IMR-90 (cell line): ENCODE measurements at regions not wholly inside any gene's neighbourhood (a gene's known extent, or its start where the extent isn't known, plus 50 kb on each side); places are given as distances from the start of the nearest gene placed in this dataset.

ENCODE experiments used
- ATAC-seq: fragments of 200-7000 bp; cut with Tn5 transposase; 2 replicates; pipeline ENCODE4 v1.9.1; 2020; ENCODE audit warnings: low read depth, mild to moderate bottlenecking, moderate library complexity
- BruUV-seq: library from RNA; stranded (reverse); fragments of 400-500 nt; replicated peaks from 2 replicates; lab custom pipeline; 2021; lab: Mats Ljungman, UMichigan
- CTCF ChIA-PET: fragments of 300-600 bp; formaldehyde crosslinking; extraction: SDS; loops from one replicate; lab custom pipeline; 2021; ENCODE audit warnings: antibody characterized with exemption; lab: Yijun Ruan, JAX
- POLR2A ChIA-PET: fragments of 300-600 bp; sonication (Branson Sonifier 250); formaldehyde crosslinking; loops from one replicate; lab custom pipeline; 2022; ENCODE audit warnings: antibody characterized with exemption; ENCODE audit not compliant: unreplicated experiment; lab: Charles Lee
- DNase-seq: peaks from one replicate; pipeline ENCODE4 v3.0.0; 2013
- H2AFZ ChIP-seq: replicated peaks from 2 replicates; pipeline ENCODE3; 2013; ENCODE audit warnings: low read length, mild to moderate bottlenecking; ENCODE audit not compliant: poor library complexity
- H2AK5ac ChIP-seq: 2 replicates; pipeline ENCODE4 v1.6.1; 2013; ENCODE audit warnings: low read depth, low read length, inconsistent platforms
- H2AK9ac ChIP-seq: replicated peaks from 2 replicates; pipeline ENCODE3; 2013; ENCODE audit warnings: mild to moderate bottlenecking, low read depth, low read length, moderate library complexity; ENCODE audit not compliant: poor library complexity
- H2BK120ac ChIP-seq: 2 replicates; pipeline ENCODE4 v1.6.1; 2013; ENCODE audit warnings: low read depth, low read length, inconsistent platforms
- H2BK15ac ChIP-seq: 3 replicates; pipeline ENCODE4 v1.6.1; 2013; ENCODE audit warnings: low read depth, low read length, inconsistent platforms
- H2BK20ac ChIP-seq: 2 replicates; pipeline ENCODE4 v1.6.1; 2013; ENCODE audit warnings: low read depth, mild to moderate bottlenecking, inconsistent platforms, low read length, moderate library complexity
- H2BK5ac ChIP-seq: 2 replicates; pipeline ENCODE4 v1.6.1; 2013; ENCODE audit warnings: mild to moderate bottlenecking, low read depth, low read length, inconsistent platforms; ENCODE audit not compliant: poor library complexity, severe bottlenecking
- H3K14ac ChIP-seq: replicated peaks from 2 replicates; pipeline ENCODE4 v1.6.1; 2013; ENCODE audit warnings: low read depth, low read length, inconsistent platforms
- H3K18ac ChIP-seq: 2 replicates; pipeline ENCODE4 v1.6.1; 2013; ENCODE audit warnings: low read depth, low read length, control low read depth
- H3K23ac ChIP-seq: 2 replicates; pipeline ENCODE4 v1.6.1; 2013; ENCODE audit warnings: low read depth, low read length, inconsistent platforms
- H3K27ac ChIP-seq: 2 replicates; pipeline ENCODE4 v1.5.1; 2013; ENCODE audit warnings: mild to moderate bottlenecking, control low read depth, low read length; ENCODE audit not compliant: insufficient read depth
- H3K27me3 ChIP-seq: 2 replicates; pipeline ENCODE4 v1.6.1; 2013; ENCODE audit warnings: low read length; ENCODE audit not compliant: control insufficient read depth, insufficient read depth
- H3K36me3 ChIP-seq: 2 replicates; pipeline ENCODE4 v1.6.1; 2013; ENCODE audit warnings: low read length, mixed read lengths; ENCODE audit not compliant: control insufficient read depth, insufficient read depth
- H3K4ac ChIP-seq: 2 replicates; pipeline ENCODE4 v1.6.1; 2013; ENCODE audit warnings: low read depth, low read length, inconsistent platforms
- H3K4me1 ChIP-seq: 2 replicates; pipeline ENCODE4 v1.6.1; 2013; ENCODE audit warnings: low read length, mixed read lengths; ENCODE audit not compliant: control insufficient read depth, insufficient read depth
- H3K4me2 ChIP-seq: 2 replicates; pipeline ENCODE4 v1.6.1; 2013; ENCODE audit warnings: low read depth, mild to moderate bottlenecking, control low read depth, low read length, moderate library complexity
- H3K4me3 ChIP-seq: 2 replicates; pipeline ENCODE4 v1.5.1; 2013; ENCODE audit warnings: low read depth, mild to moderate bottlenecking, control low read depth, low read length, moderate library complexity; ENCODE audit not compliant: insufficient read depth
- H3K56ac ChIP-seq: 2 replicates; pipeline ENCODE4 v1.6.1; 2013; ENCODE audit warnings: low read length, inconsistent platforms; ENCODE audit not compliant: insufficient read depth; ENCODE audit errors: extremely low read depth
- H3K79me1 ChIP-seq, 2 experiments: 2 replicates each; pipeline ENCODE4 v1.6.1; 2013; ENCODE audit warnings: low read length in 2 of 2, inconsistent platforms in 1 of 2, low read depth in 1 of 2
- H3K9ac ChIP-seq: 2 replicates; pipeline ENCODE4 v1.6.1; 2013; ENCODE audit warnings: low read depth, low read length, control low read depth
- H3K9me1 ChIP-seq: 2 replicates; pipeline ENCODE4 v1.6.1; 2013; ENCODE audit warnings: low read length, inconsistent platforms; ENCODE audit not compliant: insufficient read depth
- H3K9me3 ChIP-seq: 2 replicates; pipeline ENCODE4 v1.6.1; 2013; ENCODE audit warnings: low read length; ENCODE audit not compliant: control insufficient read depth, insufficient read depth
- H4K20me1 ChIP-seq: 2 replicates; pipeline ENCODE4 v1.6.1; 2013; ENCODE audit warnings: low read length, inconsistent platforms; ENCODE audit not compliant: insufficient read depth
- H4K5ac ChIP-seq: 2 replicates; pipeline ENCODE4 v1.6.1; 2013; ENCODE audit warnings: mild to moderate bottlenecking, low read depth, low read length, control low read depth
- H4K8ac ChIP-seq, 2 experiments: 2 replicates each; pipeline ENCODE4 v1.6.1; 2013; ENCODE audit warnings: low read depth in 2 of 2, low read length in 2 of 2, control low read depth in 1 of 2, inconsistent platforms in 1 of 2
- H4K91ac ChIP-seq: 2 replicates; pipeline ENCODE4 v1.6.1; 2013; ENCODE audit warnings: low read depth, low read length, inconsistent platforms; ENCODE audit not compliant: insufficient read depth
- BHLHE40 ChIP-seq: fragments of 150-350 bp; IDR thresholded peaks from 2 replicates; pipeline ENCODE4 v1.6.1; 2016; ENCODE audit warnings: mild to moderate bottlenecking, low read depth, low read length
- CEBPB ChIP-seq: IDR thresholded peaks from 2 replicates; pipeline ENCODE4 v1.6.1; 2012; ENCODE audit warnings: low read depth, low read length, improper control_type of control experiment
- CHD1 ChIP-seq: IDR thresholded peaks from 2 replicates; pipeline ENCODE4 v1.6.1; 2012; ENCODE audit warnings: low read depth, low read length, improper control_type of control experiment
- CTCF ChIP-seq: conservative IDR thresholded peaks from 2 replicates; pipeline ENCODE4 v1.5.1; 2012; ENCODE audit warnings: mild to moderate bottlenecking, low read depth, low read length, improper control_type of control experiment
- ELK1 ChIP-seq: fragments of 150-350 bp; IDR thresholded peaks from 2 replicates; pipeline ENCODE4 v1.6.1; 2016; ENCODE audit warnings: low read depth, mild to moderate bottlenecking, low read length, moderate library complexity, borderline replicate concordance
- FOS ChIP-seq: fragments of 150-350 bp; IDR thresholded peaks from 2 replicates; pipeline ENCODE4 v1.6.1; 2016; ENCODE audit warnings: low read depth, low read length
- MAFK ChIP-seq: IDR thresholded peaks from 2 replicates; pipeline ENCODE4 v1.6.1; 2012; ENCODE audit warnings: low read depth, low read length, improper control_type of control experiment
- MAZ ChIP-seq: IDR thresholded peaks from 2 replicates; pipeline ENCODE4 v1.6.1; 2012; ENCODE audit warnings: low read depth, mild to moderate bottlenecking, low read length, improper control_type of control experiment, moderate library complexity, borderline replicate concordance
- MXI1 ChIP-seq: IDR thresholded peaks from 2 replicates; pipeline ENCODE4 v1.6.1; 2012; ENCODE audit warnings: low read depth, mild to moderate bottlenecking, low read length, moderate library complexity, borderline replicate concordance
- NFE2L2 ChIP-seq: fragments of 150-350 bp; IDR thresholded peaks from 2 replicates; pipeline ENCODE4 v1.6.1; 2016; ENCODE audit warnings: low read depth, mild to moderate bottlenecking, low read length
- POLR2A ChIP-seq: IDR thresholded peaks from 2 replicates; pipeline ENCODE4 v1.6.1; 2012; ENCODE audit warnings: mild to moderate bottlenecking, low read depth, low read length
- RAD21 ChIP-seq: IDR thresholded peaks from 2 replicates; pipeline ENCODE4 v1.6.1; 2012; ENCODE audit warnings: low read length, improper control_type of control experiment
- RCOR1 ChIP-seq: IDR thresholded peaks from 2 replicates; pipeline ENCODE4 v1.6.1; 2012; ENCODE audit warnings: mild to moderate bottlenecking, low read length, improper control_type of control experiment; ENCODE audit not compliant: insufficient replicate concordance
- RFX5 ChIP-seq: IDR thresholded peaks from 2 replicates; pipeline ENCODE4 v1.8.0; 2012; ENCODE audit warnings: low read depth, mild to moderate bottlenecking, low read length, moderate library complexity
- SMC3 ChIP-seq: fragments of 150-350 bp; IDR thresholded peaks from 2 replicates; pipeline ENCODE4 v1.6.1; 2016; ENCODE audit warnings: low read depth, mild to moderate bottlenecking, antibody characterized with exemption, low read length, moderate library complexity
- USF2 ChIP-seq: fragments of 150-350 bp; IDR thresholded peaks from 2 replicates; pipeline ENCODE4 v1.6.1; 2017; ENCODE audit warnings: mild to moderate bottlenecking, antibody characterized with exemption, low read length, low read depth
- WGBS, 2 experiments: methylation state at CpG; one replicate each; pipeline versions ENCODE4 v1.1.5 to v1.1.7; 2013; ENCODE audit warnings: missing lambda C conversion rate in 2 of 2; ENCODE audit not compliant: insufficient read length in 1 of 2; ENCODE audit errors: extremely low coverage in 2 of 2; 5-methylcytosine and 5-hydroxymethylcytosine counted together
- dilution Hi-C: fragments of 300-500 bp; cut with HindIII; formaldehyde crosslinking; loops from one replicate; pipeline ENCODE4 v1.14.3; 2018; ENCODE audit warnings: low sequenced_read_pairs; ENCODE audit not compliant: unreplicated experiment
- in situ Hi-C: fragments of 300-500 bp; cut with MboI; formaldehyde crosslinking; loops from 3 replicates; pipeline ENCODE4 v1.14.3; 2019; ENCODE audit warnings: low sequenced_read_pairs, inconsistent platforms, mixed read lengths
- intact Hi-C: fragments of 100-400 bp; cut with micrococcal nuclease; formaldehyde crosslinking; loops from 2 replicates; pipeline ENCODE4 v1.10.0; 2022

GRCh38 chr5:123992641-123993040 is 480.7 kb downstream of the CSNK1G3 start:
- no peaks in the 10 kb centered on the region for H3K36me3 ChIP-seq
- no TSS peak for BruUV-seq
- no peak overlapping the region for H2BK20ac ChIP-seq
- intact Hi-C loops (no loop called here), in situ Hi-C loops (no loop called here), dilution Hi-C loops (no loop called here)
- H2BK120ac ChIP-seq: no peak overlapping the region
- no peak overlapping the region for H2AK9ac ChIP-seq
- H3K9me3 ChIP-seq: no peaks in the 10 kb centered on the region
- no peak overlapping the region for H4K91ac ChIP-seq
- H3K27ac ChIP-seq: no peak overlapping the region
- no peak overlapping the region for H3K4ac ChIP-seq
- no peak for TF ChIP-seq ELK1
- no peak for TF ChIP-seq RAD21
- TF ChIP-seq RCOR1: no peak
- no peak for TF ChIP-seq FOS
- TF ChIP-seq CEBPB: no peak
- no peak for TF ChIP-seq RFX5
- TF ChIP-seq MXI1: no peak
- TF ChIP-seq NFE2L2: no peak
- TF ChIP-seq USF2: no peak
- no peak for TF ChIP-seq SMC3
- no peak for TF ChIP-seq MAFK
- TF ChIP-seq BHLHE40: no peak
- TF ChIP-seq POLR2A: no peak
- TF ChIP-seq CHD1: no peak
- TF ChIP-seq MAZ: no peak
- TF ChIP-seq CTCF: no peak
- no peak overlapping the region for H3K18ac ChIP-seq
- no peak overlapping the region for H4K8ac ChIP-seq
- H4K20me1 ChIP-seq: no peaks in the 10 kb centered on the region
- WGBS, 2 experiments: 38% methylated on average over 1 of the region's 2 CpGs; no CpG with 5 or more reads in 1 of the 2 experiments
- no peaks in the 10 kb centered on the region for H3K4me1 ChIP-seq
- no peaks in the 10 kb centered on the region for H3K9me1 ChIP-seq
- DNase-seq (no peak), ATAC-seq (no peak)
- H3K27me3 ChIP-seq: no peaks in the 10 kb centered on the region
- H3K56ac ChIP-seq: no peak overlapping the region
- no peak overlapping the region for H2AK5ac ChIP-seq
- H4K5ac ChIP-seq: no peak overlapping the region
- no peaks in the 10 kb centered on the region for H3K79me1 ChIP-seq
- H2BK15ac ChIP-seq: no peak overlapping the region
- ChIA-PET POLR2A (no interaction called here), CTCF (interaction anchor here (0.7 kb wide), 1 partner anchor 13 kb away, joined by 3 read pairs; no protein-coding TSS in a partner anchor)
- H2BK5ac ChIP-seq: no peak overlapping the region
- no peak overlapping the region for H3K4me2 ChIP-seq
- no peak overlapping the region for H3K4me3 ChIP-seq
- H3K23ac ChIP-seq: no peak overlapping the region
- no peak overlapping the region for H2AFZ ChIP-seq
- no peak overlapping the region for H3K9ac ChIP-seq
- no peak overlapping the region for H3K14ac ChIP-seq
